IMR-90 (cell line): ENCODE measurements at regions not wholly inside any gene's neighbourhood (a gene's known extent, or its start where the extent isn't known, plus 50 kb on each side); places are given as distances from the start of the nearest gene placed in this dataset.
A peak's percentile ranks its signal among the peaks of the same experiment; 100 is the strongest.

ENCODE experiments used
- ATAC-seq: fragments of 200-7000 bp; cut with Tn5 transposase; 2 replicates; pipeline ENCODE4 v1.9.1; 2020; ENCODE audit warnings: low read depth, mild to moderate bottlenecking, moderate library complexity
- BruUV-seq: library from RNA; stranded (reverse); fragments of 400-500 nt; replicated peaks from 2 replicates; lab custom pipeline; 2021; lab: Mats Ljungman, UMichigan
- CTCF ChIA-PET: fragments of 300-600 bp; formaldehyde crosslinking; extraction: SDS; loops from one replicate; lab custom pipeline; 2021; ENCODE audit warnings: antibody characterized with exemption; lab: Yijun Ruan, JAX
- POLR2A ChIA-PET: fragments of 300-600 bp; sonication (Branson Sonifier 250); formaldehyde crosslinking; loops from one replicate; lab custom pipeline; 2022; ENCODE audit warnings: antibody characterized with exemption; ENCODE audit not compliant: unreplicated experiment; lab: Charles Lee
- DNase-seq: peaks from one replicate; pipeline ENCODE4 v3.0.0; 2013
- H2AFZ ChIP-seq: replicated peaks from 2 replicates; pipeline ENCODE3; 2013; ENCODE audit warnings: low read length, mild to moderate bottlenecking; ENCODE audit not compliant: poor library complexity
- H2AK5ac ChIP-seq: 2 replicates; pipeline ENCODE4 v1.6.1; 2013; ENCODE audit warnings: low read depth, low read length, inconsistent platforms
- H2AK9ac ChIP-seq: replicated peaks from 2 replicates; pipeline ENCODE3; 2013; ENCODE audit warnings: mild to moderate bottlenecking, low read depth, low read length, moderate library complexity; ENCODE audit not compliant: poor library complexity
- H2BK120ac ChIP-seq: 2 replicates; pipeline ENCODE4 v1.6.1; 2013; ENCODE audit warnings: low read depth, low read length, inconsistent platforms
- H2BK15ac ChIP-seq: 3 replicates; pipeline ENCODE4 v1.6.1; 2013; ENCODE audit warnings: low read depth, low read length, inconsistent platforms
- H2BK20ac ChIP-seq: 2 replicates; pipeline ENCODE4 v1.6.1; 2013; ENCODE audit warnings: low read depth, mild to moderate bottlenecking, inconsistent platforms, low read length, moderate library complexity
- H2BK5ac ChIP-seq: 2 replicates; pipeline ENCODE4 v1.6.1; 2013; ENCODE audit warnings: mild to moderate bottlenecking, low read depth, low read length, inconsistent platforms; ENCODE audit not compliant: poor library complexity, severe bottlenecking
- H3K14ac ChIP-seq: replicated peaks from 2 replicates; pipeline ENCODE4 v1.6.1; 2013; ENCODE audit warnings: low read depth, low read length, inconsistent platforms
- H3K18ac ChIP-seq: 2 replicates; pipeline ENCODE4 v1.6.1; 2013; ENCODE audit warnings: low read depth, low read length, control low read depth
- H3K23ac ChIP-seq: 2 replicates; pipeline ENCODE4 v1.6.1; 2013; ENCODE audit warnings: low read depth, low read length, inconsistent platforms
- H3K27ac ChIP-seq: 2 replicates; pipeline ENCODE4 v1.5.1; 2013; ENCODE audit warnings: mild to moderate bottlenecking, control low read depth, low read length; ENCODE audit not compliant: insufficient read depth
- H3K27me3 ChIP-seq: 2 replicates; pipeline ENCODE4 v1.6.1; 2013; ENCODE audit warnings: low read length; ENCODE audit not compliant: control insufficient read depth, insufficient read depth
- H3K36me3 ChIP-seq: 2 replicates; pipeline ENCODE4 v1.6.1; 2013; ENCODE audit warnings: low read length, mixed read lengths; ENCODE audit not compliant: control insufficient read depth, insufficient read depth
- H3K4ac ChIP-seq: 2 replicates; pipeline ENCODE4 v1.6.1; 2013; ENCODE audit warnings: low read depth, low read length, inconsistent platforms
- H3K4me1 ChIP-seq: 2 replicates; pipeline ENCODE4 v1.6.1; 2013; ENCODE audit warnings: low read length, mixed read lengths; ENCODE audit not compliant: control insufficient read depth, insufficient read depth
- H3K4me2 ChIP-seq: 2 replicates; pipeline ENCODE4 v1.6.1; 2013; ENCODE audit warnings: low read depth, mild to moderate bottlenecking, control low read depth, low read length, moderate library complexity
- H3K4me3 ChIP-seq: 2 replicates; pipeline ENCODE4 v1.5.1; 2013; ENCODE audit warnings: low read depth, mild to moderate bottlenecking, control low read depth, low read length, moderate library complexity; ENCODE audit not compliant: insufficient read depth
- H3K56ac ChIP-seq: 2 replicates; pipeline ENCODE4 v1.6.1; 2013; ENCODE audit warnings: low read length, inconsistent platforms; ENCODE audit not compliant: insufficient read depth; ENCODE audit errors: extremely low read depth
- H3K79me1 ChIP-seq, 2 experiments: 2 replicates each; pipeline ENCODE4 v1.6.1; 2013; ENCODE audit warnings: low read length in 2 of 2, inconsistent platforms in 1 of 2, low read depth in 1 of 2
- H3K9ac ChIP-seq: 2 replicates; pipeline ENCODE4 v1.6.1; 2013; ENCODE audit warnings: low read depth, low read length, control low read depth
- H3K9me1 ChIP-seq: 2 replicates; pipeline ENCODE4 v1.6.1; 2013; ENCODE audit warnings: low read length, inconsistent platforms; ENCODE audit not compliant: insufficient read depth
- H3K9me3 ChIP-seq: 2 replicates; pipeline ENCODE4 v1.6.1; 2013; ENCODE audit warnings: low read length; ENCODE audit not compliant: control insufficient read depth, insufficient read depth
- H4K20me1 ChIP-seq: 2 replicates; pipeline ENCODE4 v1.6.1; 2013; ENCODE audit warnings: low read length, inconsistent platforms; ENCODE audit not compliant: insufficient read depth
- H4K5ac ChIP-seq: 2 replicates; pipeline ENCODE4 v1.6.1; 2013; ENCODE audit warnings: mild to moderate bottlenecking, low read depth, low read length, control low read depth
- H4K8ac ChIP-seq, 2 experiments: 2 replicates each; pipeline ENCODE4 v1.6.1; 2013; ENCODE audit warnings: low read depth in 2 of 2, low read length in 2 of 2, control low read depth in 1 of 2, inconsistent platforms in 1 of 2
- H4K91ac ChIP-seq: 2 replicates; pipeline ENCODE4 v1.6.1; 2013; ENCODE audit warnings: low read depth, low read length, inconsistent platforms; ENCODE audit not compliant: insufficient read depth
- BHLHE40 ChIP-seq: fragments of 150-350 bp; IDR thresholded peaks from 2 replicates; pipeline ENCODE4 v1.6.1; 2016; ENCODE audit warnings: mild to moderate bottlenecking, low read depth, low read length
- CEBPB ChIP-seq: IDR thresholded peaks from 2 replicates; pipeline ENCODE4 v1.6.1; 2012; ENCODE audit warnings: low read depth, low read length, improper control_type of control experiment
- CHD1 ChIP-seq: IDR thresholded peaks from 2 replicates; pipeline ENCODE4 v1.6.1; 2012; ENCODE audit warnings: low read depth, low read length, improper control_type of control experiment
- FOS ChIP-seq: fragments of 150-350 bp; IDR thresholded peaks from 2 replicates; pipeline ENCODE4 v1.6.1; 2016; ENCODE audit warnings: low read depth, low read length
- MAFK ChIP-seq: IDR thresholded peaks from 2 replicates; pipeline ENCODE4 v1.6.1; 2012; ENCODE audit warnings: low read depth, low read length, improper control_type of control experiment
- MAZ ChIP-seq: IDR thresholded peaks from 2 replicates; pipeline ENCODE4 v1.6.1; 2012; ENCODE audit warnings: low read depth, mild to moderate bottlenecking, low read length, improper control_type of control experiment, moderate library complexity, borderline replicate concordance
- MXI1 ChIP-seq: IDR thresholded peaks from 2 replicates; pipeline ENCODE4 v1.6.1; 2012; ENCODE audit warnings: low read depth, mild to moderate bottlenecking, low read length, moderate library complexity, borderline replicate concordance
- NFE2L2 ChIP-seq: fragments of 150-350 bp; IDR thresholded peaks from 2 replicates; pipeline ENCODE4 v1.6.1; 2016; ENCODE audit warnings: low read depth, mild to moderate bottlenecking, low read length
- POLR2A ChIP-seq: IDR thresholded peaks from 2 replicates; pipeline ENCODE4 v1.6.1; 2012; ENCODE audit warnings: mild to moderate bottlenecking, low read depth, low read length
- RAD21 ChIP-seq: IDR thresholded peaks from 2 replicates; pipeline ENCODE4 v1.6.1; 2012; ENCODE audit warnings: low read length, improper control_type of control experiment
- RCOR1 ChIP-seq: IDR thresholded peaks from 2 replicates; pipeline ENCODE4 v1.6.1; 2012; ENCODE audit warnings: mild to moderate bottlenecking, low read length, improper control_type of control experiment; ENCODE audit not compliant: insufficient replicate concordance
- RFX5 ChIP-seq: IDR thresholded peaks from 2 replicates; pipeline ENCODE4 v1.8.0; 2012; ENCODE audit warnings: low read depth, mild to moderate bottlenecking, low read length, moderate library complexity
- SMC3 ChIP-seq: fragments of 150-350 bp; IDR thresholded peaks from 2 replicates; pipeline ENCODE4 v1.6.1; 2016; ENCODE audit warnings: low read depth, mild to moderate bottlenecking, antibody characterized with exemption, low read length, moderate library complexity
- WGBS, 2 experiments: methylation state at CpG; one replicate each; pipeline versions ENCODE4 v1.1.5 to v1.1.7; 2013; ENCODE audit warnings: missing lambda C conversion rate in 2 of 2; ENCODE audit not compliant: insufficient read length in 1 of 2; ENCODE audit errors: extremely low coverage in 2 of 2; 5-methylcytosine and 5-hydroxymethylcytosine counted together
- dilution Hi-C: fragments of 300-500 bp; cut with HindIII; formaldehyde crosslinking; loops from one replicate; pipeline ENCODE4 v1.14.3; 2018; ENCODE audit warnings: low sequenced_read_pairs; ENCODE audit not compliant: unreplicated experiment
- in situ Hi-C: fragments of 300-500 bp; cut with MboI; formaldehyde crosslinking; loops from 3 replicates; pipeline ENCODE4 v1.14.3; 2019; ENCODE audit warnings: low sequenced_read_pairs, inconsistent platforms, mixed read lengths
- intact Hi-C: fragments of 100-400 bp; cut with micrococcal nuclease; formaldehyde crosslinking; loops from 2 replicates; pipeline ENCODE4 v1.10.0; 2022
- TF ChIP-seq, protein P1 (sequence below): fragments of 150-350 bp; IDR thresholded peaks from 2 replicates; pipeline ENCODE4 v1.6.1; 2016; ENCODE audit warnings: low read depth, mild to moderate bottlenecking, low read length, moderate library complexity, borderline replicate concordance
- TF ChIP-seq, protein P2 (sequence below): conservative IDR thresholded peaks from 2 replicates; pipeline ENCODE4 v1.5.1; 2012; ENCODE audit warnings: mild to moderate bottlenecking, low read depth, low read length, improper control_type of control experiment
- TF ChIP-seq, protein P3 (sequence below): fragments of 150-350 bp; IDR thresholded peaks from 2 replicates; pipeline ENCODE4 v1.6.1; 2017; ENCODE audit warnings: mild to moderate bottlenecking, antibody characterized with exemption, low read length, low read depth

DNA sequence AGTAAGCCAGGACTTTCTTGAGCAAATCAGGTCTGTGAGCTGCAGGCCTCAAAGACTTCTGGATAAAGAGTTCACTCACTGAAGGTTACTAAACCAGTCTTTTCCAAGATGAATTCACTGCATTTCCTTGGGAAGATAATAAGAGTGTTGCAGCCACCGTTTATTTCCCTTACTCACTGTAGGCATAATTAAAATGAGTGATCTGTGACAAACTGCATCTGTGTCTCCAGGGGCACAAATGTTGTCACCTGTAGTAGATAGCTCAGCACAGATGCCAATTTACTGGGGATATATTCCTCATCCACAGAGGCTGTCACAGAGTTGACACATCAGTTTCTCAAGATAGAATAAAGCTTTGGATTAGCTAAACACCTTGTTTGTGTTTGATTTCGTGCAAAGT lies 580.2 kb downstream of the SPRY1 start:
- H4K20me1 ChIP-seq = no peaks in the 10 kb centered on the region
- no peak overlapping the region for H3K56ac ChIP-seq
- no peaks in the 10 kb centered on the region for H3K79me1 ChIP-seq
- BruUV-seq = no TSS peak
- peaks cover 2% of the 10 kb centered on the region for H3K9me3 ChIP-seq
- DNase-seq (no peak), ATAC-seq (no peak)
- H3K36me3 ChIP-seq = no peaks in the 10 kb centered on the region
- no peak overlapping the region; the same call in 1 of the 2 replicates for H3K27ac ChIP-seq
- H4K91ac ChIP-seq = no peak overlapping the region
- H3K4me2 ChIP-seq = no peak overlapping the region
- intact Hi-C loops (no loop called here), dilution Hi-C loops (no loop called here), in situ Hi-C loops (no loop called here)
- ChIA-PET CTCF (interaction anchor here (0.6 kb wide), 1 partner anchor 996 kb away, joined by 3 read pairs; no protein-coding TSS in a partner anchor), POLR2A (no interaction called here)
- no peaks in the 10 kb centered on the region for H3K27me3 ChIP-seq
- H2AFZ ChIP-seq = no peak overlapping the region
- H4K5ac ChIP-seq = no peak overlapping the region
- no peak overlapping the region for H2AK5ac ChIP-seq
- peak overlapping the region; percentile 47; the same call in 1 of the 2 replicates for H2BK120ac ChIP-seq
- H3K18ac ChIP-seq = peak overlapping the region; percentile 35; the same call in 1 of the 2 replicates
- no peak overlapping the region for H2AK9ac ChIP-seq
- no peak overlapping the region for H3K23ac ChIP-seq
- H4K8ac ChIP-seq = peak overlapping the region in 1 of 2 experiments; percentile 38; a peak in 1 of 4 replicates
- no CpG with 5 or more reads among the region's 2 CpGs for WGBS, 2 experiments
- no peak overlapping the region for H2BK5ac ChIP-seq
- no peak overlapping the region for H3K9ac ChIP-seq
- H3K9me1 ChIP-seq = no peaks in the 10 kb centered on the region
- H3K4ac ChIP-seq = peak overlapping the region; percentile 15; the same call in 1 of the 2 replicates
- H3K4me3 ChIP-seq = no peak overlapping the region
- H2BK20ac ChIP-seq = 0 out of 2 replicates have a peak overlapping the region, but pooled peaks have one; percentile 9
- 0 out of 2 replicates have a peak overlapping the region, but pooled peaks have one; percentile 9 for H3K14ac ChIP-seq
- peak overlapping the region; percentile 44; the same call in 1 of the 3 replicates for H2BK15ac ChIP-seq
- peaks cover 2% of the 10 kb centered on the region for H3K4me1 ChIP-seq
- TF ChIP-seq RFX5 (no peak), CHD1 (no peak), FOS (no peak), BHLHE40 (no peak), RCOR1 (no peak), SMC3 (no peak), NFE2L2 (no peak), MAFK (no peak), CEBPB (no peak), RAD21 (no peak), POLR2A (no peak), MXI1 (no peak), MAZ (no peak)
- TF ChIP-seq, protein P1, sequence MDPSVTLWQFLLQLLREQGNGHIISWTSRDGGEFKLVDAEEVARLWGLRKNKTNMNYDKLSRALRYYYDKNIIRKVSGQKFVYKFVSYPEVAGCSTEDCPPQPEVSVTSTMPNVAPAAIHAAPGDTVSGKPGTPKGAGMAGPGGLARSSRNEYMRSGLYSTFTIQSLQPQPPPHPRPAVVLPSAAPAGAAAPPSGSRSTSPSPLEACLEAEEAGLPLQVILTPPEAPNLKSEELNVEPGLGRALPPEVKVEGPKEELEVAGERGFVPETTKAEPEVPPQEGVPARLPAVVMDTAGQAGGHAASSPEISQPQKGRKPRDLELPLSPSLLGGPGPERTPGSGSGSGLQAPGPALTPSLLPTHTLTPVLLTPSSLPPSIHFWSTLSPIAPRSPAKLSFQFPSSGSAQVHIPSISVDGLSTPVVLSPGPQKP = no peak
- TF ChIP-seq, protein P2, sequence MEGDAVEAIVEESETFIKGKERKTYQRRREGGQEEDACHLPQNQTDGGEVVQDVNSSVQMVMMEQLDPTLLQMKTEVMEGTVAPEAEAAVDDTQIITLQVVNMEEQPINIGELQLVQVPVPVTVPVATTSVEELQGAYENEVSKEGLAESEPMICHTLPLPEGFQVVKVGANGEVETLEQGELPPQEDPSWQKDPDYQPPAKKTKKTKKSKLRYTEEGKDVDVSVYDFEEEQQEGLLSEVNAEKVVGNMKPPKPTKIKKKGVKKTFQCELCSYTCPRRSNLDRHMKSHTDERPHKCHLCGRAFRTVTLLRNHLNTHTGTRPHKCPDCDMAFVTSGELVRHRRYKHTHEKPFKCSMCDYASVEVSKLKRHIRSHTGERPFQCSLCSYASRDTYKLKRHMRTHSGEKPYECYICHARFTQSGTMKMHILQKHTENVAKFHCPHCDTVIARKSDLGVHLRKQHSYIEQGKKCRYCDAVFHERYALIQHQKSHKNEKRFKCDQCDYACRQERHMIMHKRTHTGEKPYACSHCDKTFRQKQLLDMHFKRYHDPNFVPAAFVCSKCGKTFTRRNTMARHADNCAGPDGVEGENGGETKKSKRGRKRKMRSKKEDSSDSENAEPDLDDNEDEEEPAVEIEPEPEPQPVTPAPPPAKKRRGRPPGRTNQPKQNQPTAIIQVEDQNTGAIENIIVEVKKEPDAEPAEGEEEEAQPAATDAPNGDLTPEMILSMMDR = no peak
- TF ChIP-seq, protein P3, sequence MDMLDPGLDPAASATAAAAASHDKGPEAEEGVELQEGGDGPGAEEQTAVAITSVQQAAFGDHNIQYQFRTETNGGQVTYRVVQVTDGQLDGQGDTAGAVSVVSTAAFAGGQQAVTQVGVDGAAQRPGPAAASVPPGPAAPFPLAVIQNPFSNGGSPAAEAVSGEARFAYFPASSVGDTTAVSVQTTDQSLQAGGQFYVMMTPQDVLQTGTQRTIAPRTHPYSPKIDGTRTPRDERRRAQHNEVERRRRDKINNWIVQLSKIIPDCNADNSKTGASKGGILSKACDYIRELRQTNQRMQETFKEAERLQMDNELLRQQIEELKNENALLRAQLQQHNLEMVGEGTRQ = no peak
